ENCODE measurements at regions not wholly inside any gene's neighbourhood (a gene's known extent, or its start where the extent isn't known, plus 50 kb on each side); places are given as distances from the start of the nearest gene placed in this dataset.
"Not testable (repeated sequence)": the region's sequence is repeated elsewhere in the genome, so short reads cannot be mapped to it uniquely, and the experiment has no call there.

DNA sequence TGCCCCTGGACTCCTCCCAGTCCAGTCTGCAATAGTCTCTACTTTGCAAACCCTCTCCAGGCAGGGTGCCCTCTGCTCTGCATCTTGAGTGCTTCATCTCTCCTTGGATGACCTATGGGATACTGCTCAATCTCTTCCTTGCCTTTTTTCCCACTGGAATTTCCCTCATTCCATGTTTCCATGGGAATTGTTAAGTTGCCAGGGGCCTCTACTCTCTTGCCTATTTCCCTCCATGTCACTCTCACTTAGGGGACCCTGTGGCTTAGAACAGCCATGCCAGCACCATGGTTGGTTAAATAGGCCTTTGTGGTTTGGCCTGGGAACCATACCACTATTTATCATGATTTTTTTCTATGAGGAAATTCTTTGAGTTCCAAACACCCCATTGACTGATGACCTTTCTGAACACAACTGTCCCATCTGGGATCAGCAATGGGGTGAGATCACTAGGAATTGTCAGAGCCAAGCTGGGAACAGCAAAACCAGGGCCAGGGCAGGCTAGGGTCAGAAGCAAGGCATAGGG is 91.4 kb upstream of the RBMS1 start:
- no peak for DNase-seq

DNA sequence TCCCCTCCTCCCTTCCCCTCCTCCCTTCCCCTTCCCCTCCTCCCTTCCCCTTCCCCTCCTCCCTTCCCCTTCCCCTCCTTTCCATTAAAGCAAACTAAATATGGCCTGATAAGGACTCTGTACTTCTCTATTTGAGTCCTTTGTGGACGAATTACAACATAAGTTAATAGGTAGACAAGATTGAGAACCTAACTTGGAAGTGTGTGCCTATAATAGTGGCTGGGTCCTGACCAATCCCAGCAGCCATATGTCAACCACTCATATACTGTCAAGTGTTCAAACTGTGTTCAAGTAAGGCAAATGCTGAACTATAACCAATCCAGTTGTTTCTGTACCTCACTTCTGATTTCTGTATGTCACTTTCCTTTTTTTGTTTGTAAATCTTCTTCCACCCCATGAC is 97.1 kb upstream of the RBMS1 start:
- no peak for DNase-seq

DNA sequence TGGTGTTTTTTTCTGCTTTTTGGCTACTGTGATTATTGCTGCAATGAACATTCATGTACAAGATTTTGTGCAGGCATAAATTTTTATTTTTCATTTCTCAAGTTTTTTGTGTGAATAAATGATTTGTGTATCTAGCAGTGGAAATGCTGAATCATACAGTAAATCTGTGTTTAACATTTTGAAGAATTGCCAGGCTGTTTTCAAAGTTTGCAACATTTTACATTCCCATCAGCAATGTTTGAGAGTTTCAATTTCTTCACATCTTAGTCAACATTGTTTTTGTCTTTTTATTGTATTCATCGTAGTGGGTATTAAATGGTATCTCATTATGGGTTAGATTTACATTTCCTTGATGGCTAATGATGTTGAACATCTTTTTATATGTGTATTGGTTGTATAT is 98.8 kb upstream of the RBMS1 start:
- DNase-seq, result no peak

DNA sequence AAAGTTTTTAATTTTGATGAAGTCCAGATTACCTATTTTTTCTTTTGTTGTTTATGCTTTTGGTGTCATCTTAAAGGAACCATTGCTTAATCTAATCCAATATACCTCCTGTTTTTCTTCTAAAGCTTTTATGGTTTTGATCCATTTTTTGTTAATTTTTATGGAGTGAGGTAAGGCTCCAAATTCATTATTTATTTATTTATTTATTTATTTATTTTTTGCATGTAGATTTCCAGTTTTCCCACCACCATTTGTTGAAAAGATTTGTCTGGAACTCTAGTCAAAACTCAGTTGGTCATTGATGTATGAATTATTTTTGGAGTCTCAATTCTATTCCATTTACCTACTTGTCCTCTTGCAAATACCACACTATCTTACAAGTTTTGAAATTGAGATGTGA is 99.4 kb upstream of the RBMS1 start:
- no peak for DNase-seq

DNA sequence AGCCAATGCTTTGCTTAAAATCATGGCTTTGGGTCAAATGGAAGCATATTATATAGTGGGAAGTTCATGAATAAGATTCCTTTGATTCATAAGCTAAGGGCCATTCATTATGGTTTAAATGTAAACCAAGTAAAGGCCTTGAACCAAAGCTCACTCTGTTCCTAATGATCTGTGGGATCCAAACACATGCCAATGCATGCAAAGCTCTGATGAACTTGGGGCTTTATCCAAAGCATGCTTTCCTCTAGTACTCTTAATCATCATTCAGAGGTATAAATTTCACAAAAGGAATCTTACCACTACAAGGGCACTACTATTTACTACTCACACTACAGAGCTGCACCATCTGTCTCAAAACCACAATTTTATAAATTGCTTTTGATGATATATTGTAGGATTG is 102.8 kb upstream of the RBMS1 start:
- DNase-seq, result no peak

DNA sequence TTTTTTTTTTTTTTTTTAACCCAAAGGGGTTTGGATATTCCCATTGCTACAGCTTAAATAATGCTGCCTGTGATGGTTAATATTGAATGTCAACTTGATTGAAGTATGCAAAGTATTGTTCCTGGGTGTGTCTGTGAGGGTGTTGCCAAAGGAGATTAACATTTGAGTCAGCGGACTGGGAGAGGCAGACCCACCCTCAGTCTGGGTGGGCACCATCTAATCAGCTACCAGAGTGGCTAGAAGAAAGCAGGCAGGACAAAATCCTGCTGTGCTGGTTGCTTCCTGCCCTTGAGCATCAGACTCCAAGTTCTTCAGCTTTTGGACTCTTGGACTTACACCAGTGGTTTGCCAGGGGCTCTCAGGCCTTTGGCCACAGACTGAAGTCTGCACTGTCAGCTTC is 106.8 kb upstream of the RBMS1 start:
- not testable (repeated sequence) for DNase-seq

DNA sequence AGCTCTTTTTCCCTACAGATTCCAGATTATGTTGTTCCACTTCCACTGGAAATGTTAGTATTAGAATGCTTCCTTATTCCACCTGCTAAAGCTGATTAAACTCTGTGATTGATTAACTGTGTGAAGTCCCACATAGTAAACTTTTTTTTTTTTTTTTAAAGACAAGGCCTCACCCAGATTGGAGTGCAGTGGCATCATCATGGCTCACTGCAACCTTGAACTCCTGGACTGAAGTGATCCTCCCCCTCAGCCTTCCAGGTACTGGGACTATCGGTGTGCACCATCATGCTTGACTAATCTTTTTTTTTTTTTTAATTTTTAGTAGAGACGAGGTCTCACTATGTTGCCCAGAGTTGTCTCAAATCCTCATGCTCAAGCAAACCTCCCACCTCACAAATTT is 108.5 kb upstream of the RBMS1 start:
- no peak for DNase-seq

DNA sequence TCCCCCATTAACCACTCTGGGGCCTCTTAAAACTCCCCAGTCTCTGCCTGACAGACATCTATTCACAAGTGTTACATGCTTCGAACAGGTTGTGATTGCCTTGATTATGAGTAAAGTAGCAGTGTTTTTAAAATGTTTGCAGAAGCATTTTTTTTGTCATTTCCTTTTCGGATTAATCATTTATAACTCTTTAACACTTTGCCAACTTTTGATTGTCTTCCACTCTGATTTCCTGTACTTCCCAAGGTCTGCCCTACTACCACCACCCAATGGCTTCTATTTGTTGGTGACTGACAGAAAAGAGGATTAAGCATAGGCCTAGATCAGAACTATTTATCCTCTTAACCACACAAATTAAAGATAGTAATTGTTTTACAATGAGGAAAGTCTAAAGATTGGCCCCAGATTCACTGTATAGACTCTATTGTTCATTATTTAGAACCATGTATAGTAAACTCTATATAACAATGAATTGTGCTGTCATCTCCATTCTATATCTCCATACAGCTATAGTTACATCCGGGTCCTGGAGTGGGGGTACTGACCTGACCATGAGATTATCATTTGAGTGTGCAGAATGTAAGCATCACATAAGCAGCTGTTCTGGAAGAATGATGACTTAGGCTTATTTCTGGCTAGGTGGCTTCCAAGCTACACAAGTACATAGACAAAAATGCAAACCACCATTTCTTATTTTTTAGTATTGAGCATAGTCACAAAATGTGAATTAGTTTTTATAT is 110.3 kb upstream of the RBMS1 start:
- no peak for DNase-seq

DNA sequence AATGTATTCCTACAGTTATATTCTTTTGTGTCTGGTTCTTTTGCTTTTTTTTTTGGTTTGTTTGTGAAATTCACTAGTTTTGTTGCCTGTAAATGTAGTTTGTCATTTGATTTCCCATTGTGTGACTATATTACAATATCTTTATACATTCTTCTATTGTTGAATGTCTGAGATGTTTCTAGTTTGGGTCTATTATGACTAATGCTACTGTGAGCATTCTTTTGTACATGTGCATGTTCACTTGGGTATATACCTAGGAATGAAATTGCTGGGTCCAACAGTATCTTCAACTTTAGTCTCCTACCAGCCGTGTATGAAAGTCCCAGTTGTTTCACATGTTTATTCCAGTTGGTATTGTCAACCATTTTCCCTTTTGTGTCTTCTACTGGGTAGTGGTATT is 112.7 kb upstream of the RBMS1 start:
- no peak for DNase-seq

DNA sequence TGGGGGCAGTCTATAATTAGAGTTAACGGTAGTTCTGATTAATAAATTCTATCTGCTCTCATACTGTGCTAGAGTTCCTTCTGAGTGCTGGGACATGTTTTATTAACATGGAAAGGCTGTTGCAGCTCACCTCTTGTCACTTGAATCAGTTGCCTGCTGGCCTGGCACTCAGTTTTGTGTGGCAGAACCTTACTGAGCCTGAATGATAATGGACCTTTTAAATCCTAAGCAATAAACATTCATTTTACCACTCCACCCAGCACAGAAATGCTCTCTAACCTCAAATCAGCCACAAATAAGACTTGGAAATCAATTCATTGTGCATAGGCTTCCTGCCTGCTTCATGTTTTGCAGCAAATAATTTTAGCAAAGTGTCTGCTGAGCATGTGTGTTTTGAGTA is 115.0 kb upstream of the RBMS1 start:
- DNase-seq, result no peak

DNA sequence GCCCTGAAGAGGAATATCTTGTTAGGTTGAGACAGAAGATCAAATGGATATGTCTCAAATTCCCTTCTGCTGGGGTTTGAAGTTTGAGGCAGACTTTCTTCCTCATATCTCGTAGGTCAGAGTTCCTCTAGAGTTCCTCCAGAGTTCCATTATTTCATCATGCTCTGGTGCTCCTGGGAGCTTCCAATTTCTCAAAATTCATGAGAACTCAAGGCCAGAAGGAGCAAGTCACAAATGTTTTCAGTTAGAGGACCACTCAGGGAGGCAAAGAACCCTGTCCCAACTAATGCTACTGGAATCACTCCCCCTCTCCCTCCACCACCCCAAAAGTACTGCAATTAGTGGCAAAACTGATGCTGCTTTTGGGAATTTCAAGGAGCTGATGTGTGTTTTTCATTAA is 115.7 kb upstream of the RBMS1 start:
- no peak for DNase-seq

DNA sequence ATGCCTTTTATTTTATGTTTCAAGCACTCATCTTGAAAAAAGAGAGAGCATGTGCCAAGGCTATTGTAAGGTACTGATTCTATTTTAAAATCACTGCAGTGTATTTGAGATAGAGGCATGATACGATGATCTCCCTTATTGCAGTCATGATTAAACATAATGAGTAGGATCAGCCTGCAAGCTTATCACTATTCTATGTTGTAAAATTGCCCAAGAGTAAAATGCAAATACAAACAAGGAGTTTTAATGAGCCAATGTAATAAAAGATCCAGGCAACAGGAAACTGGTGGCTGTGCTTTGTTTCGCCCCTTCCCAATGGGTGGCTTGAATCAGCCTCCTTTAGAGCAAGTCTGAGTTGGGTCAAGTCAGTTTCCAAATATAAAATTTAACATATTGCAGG is 116.4 kb upstream of the RBMS1 start:
- DNase-seq, result no peak

DNA sequence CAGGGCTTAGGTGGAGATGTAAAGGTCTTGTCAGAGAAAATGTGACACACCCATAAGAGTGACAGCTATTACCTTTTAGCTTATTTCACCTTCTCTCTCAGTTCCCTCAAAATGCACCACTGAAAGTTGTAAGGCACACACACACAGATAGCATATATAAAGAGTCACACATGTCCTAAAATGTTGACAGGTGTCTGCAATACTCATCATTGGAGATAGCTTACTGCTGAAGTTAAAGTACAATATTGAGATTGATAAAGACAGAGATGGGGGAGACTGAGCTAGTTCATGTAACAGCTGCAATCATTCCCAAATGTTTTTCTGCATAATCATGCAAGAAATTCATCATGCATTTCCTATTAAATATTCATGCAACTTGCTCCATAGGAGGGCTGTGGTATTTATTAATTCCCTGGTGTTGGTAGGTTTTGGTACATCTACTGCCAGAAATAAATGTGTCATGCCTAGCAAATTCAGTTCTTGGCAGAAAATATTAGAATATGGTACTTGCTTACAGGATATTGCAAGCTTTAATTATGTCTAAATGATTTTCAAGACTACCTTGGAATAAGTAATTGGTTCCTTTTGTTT is 118.8 kb upstream of the RBMS1 start:
- DNase-seq, result no peak

DNA sequence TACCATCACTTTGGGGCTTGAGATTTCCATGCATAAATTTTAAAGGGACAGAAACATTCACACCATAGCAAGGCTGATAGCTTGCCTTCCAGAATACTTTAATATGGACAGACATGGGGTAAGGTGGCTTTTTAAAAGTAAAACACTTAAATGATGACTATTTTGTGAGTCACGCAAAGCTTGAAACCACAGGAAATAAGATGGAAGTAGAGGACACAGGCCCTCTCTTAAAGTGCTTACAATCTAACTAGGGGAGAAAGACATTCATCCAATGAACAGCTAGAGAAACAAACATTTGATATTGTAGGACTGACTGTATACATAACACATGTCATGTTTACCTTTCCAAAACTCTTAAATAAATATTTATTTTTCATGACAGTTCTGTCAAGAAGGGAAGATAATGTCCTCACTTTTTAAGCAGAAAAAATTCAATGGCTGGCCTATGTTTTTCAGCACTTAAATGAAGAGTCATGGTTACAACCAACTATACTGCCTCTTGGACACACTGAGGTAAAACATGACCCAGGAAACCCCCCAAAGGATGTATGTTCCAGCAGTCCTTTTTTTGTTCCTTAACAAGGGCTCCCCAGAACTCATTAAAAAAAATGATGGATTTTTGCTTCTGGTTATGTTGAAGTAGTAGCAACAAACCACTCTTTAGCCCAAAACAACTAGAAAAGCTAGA is 120.0 kb upstream of the RBMS1 start:
- DNase-seq, result no peak

DNA sequence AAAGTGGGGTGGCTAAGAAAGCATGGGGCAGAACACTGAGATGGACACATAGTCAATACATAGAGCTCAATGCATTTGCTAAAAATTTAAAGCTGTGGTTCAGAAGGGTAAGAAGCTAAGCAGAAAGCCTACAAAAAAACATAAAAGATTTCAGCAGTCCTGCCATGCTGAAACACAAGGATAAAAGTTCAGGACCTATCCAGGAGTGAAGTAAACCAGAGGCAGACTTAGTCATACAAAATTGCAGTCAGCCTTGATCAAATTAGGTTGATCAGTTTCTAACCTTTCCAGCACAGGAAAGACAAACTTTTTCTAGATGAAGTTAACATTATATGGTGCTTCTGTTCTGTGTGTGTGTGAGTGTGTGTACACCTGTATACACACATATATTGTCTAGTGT is 120.8 kb upstream of the RBMS1 start:
- no peak for DNase-seq

DNA sequence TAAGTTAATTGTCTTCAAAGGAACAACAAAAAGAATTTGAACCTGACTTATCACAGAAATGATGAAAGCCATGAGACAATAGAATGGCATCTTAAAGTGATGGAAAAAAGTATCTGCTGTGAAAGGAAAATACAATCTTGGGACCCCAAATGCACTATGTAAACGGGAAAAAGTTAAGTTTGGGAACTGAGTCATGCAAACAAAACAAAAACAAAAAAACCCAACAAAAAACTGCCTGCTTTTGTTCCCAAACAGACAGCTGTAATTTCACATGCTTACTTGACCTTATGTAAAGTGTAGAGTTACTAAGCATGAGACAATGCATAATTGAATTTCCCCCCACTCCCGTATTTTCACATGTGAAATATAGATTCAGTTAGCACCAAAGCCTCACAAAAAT is 122.1 kb upstream of the RBMS1 start:
- no peak for DNase-seq

DNA sequence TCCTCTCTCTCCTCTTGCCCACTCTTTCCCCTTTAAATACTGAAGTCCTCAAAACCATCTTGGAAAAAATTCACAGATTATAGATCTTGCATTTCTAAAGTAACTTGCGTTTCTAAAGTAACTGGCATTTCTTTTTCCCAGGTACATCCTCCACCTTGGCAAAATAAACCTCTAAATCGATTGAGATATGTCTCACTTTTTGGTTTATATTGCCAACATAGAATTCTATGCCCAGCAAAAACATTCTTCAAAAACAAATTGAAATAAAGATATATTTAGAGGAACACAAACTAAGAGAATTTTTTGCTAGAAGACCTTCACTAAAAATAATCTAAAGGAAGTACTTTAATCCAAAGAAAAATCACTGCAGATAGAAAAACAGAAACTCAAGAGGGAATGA is 122.5 kb upstream of the RBMS1 start:
- DNase-seq, result no peak

DNA sequence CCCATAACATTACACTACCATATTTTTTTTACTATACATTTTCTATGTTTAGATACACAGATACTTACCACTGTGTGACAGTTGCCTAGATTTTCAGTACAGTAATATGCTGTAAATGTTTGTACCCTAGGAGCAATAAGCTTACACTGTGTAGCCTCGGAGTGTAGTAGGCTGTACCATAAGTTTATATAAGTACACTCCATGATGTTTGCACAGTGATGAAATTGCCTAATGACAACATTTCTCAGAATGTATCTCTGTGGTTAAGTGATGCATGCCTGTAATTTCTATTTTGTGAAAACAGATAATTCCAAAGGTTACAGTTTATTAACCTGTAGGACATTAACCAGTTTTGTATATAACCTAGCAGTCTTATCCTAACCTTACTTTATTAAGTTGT is 128.1 kb upstream of the RBMS1 start:
- DNase-seq, result no peak

DNA sequence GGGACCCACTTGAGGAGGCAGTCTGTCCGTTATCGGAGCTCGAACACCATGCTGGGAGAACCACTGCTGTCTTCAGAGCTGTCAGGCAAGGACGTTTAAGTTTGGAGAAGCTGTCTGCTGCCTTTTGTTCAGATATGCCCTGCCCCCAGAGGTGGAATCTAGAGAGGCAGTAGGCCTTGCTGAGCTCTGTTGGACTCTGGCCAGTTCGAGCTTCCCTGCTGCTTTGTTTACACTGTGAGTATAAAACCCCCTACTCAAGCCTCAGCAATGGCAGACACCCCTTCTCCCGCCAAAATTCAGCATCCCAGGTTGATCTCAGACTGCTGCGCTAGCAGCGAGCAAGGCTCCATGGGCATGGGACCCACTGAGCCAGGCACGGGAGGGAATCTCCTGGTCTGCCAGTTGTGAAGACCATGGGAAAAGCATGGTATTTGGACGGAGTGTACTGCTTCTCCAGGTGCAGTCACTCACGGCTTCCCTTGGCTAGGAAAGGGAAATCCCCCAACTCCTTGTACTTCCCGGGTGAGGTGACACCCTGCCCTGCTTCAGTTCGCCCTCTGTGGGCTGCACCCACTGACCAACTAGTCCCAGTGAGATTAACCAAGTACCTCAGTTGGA is 134.5 kb upstream of the RBMS1 start:
- not testable (repeated sequence) for DNase-seq

DNA sequence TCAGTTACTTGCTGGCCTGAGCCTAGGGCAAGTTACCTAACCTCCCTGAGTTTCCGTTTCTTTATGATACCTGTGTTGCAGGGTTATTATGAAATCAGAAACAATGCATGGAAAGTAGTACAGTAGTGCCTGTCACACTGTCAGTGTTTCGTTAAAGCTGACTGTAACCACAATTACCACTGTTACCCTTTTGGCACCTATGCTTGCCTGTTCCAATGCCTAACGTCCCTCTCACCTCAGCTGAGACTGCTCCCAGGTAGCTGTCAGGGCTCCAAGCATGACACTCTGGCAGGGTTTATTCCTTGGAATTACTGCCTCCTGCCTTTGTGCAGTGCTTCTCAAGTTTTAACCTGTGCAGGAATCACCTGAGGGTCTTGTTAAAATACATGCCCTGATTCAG is 135.2 kb upstream of the RBMS1 start:
- no peak for DNase-seq

DNA sequence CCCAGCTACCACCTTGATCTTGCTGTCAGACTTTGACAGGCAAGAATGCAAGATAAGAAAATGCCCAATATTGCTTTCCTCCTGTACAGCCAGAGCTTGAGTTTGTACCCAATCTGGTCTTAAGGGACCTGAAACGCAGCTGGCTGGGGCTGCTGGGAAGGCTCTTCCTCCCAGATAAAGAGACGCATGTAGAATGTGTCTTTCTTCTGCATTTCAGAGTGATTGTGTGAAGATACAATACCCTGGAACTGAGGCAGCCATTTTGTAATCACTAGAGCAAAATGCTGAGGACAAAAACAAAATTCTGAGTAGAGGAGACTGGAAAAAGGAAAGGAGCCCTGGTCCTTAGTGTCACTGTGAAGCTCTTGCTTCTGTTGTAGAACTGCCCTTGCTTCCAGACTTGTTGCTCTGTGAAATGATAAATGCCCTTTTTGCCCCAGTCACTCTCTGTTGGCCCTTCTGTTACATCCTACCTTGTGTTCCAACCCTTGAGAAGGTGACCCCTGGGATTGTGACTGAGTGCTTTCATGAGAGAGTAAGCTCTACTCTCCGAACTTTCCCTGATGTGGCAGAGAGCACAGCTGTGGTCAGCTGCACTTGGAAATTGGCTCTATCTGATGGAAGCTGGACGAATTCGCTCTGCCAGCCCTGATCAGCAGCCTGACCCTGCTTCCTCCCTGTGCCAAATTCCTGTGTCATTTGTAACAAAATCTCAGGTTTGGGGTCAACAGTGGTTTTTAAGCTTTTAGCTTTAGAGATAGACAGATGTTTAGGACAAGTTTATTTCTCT is 137.4 kb upstream of the RBMS1 start:
- no peak for DNase-seq

DNA sequence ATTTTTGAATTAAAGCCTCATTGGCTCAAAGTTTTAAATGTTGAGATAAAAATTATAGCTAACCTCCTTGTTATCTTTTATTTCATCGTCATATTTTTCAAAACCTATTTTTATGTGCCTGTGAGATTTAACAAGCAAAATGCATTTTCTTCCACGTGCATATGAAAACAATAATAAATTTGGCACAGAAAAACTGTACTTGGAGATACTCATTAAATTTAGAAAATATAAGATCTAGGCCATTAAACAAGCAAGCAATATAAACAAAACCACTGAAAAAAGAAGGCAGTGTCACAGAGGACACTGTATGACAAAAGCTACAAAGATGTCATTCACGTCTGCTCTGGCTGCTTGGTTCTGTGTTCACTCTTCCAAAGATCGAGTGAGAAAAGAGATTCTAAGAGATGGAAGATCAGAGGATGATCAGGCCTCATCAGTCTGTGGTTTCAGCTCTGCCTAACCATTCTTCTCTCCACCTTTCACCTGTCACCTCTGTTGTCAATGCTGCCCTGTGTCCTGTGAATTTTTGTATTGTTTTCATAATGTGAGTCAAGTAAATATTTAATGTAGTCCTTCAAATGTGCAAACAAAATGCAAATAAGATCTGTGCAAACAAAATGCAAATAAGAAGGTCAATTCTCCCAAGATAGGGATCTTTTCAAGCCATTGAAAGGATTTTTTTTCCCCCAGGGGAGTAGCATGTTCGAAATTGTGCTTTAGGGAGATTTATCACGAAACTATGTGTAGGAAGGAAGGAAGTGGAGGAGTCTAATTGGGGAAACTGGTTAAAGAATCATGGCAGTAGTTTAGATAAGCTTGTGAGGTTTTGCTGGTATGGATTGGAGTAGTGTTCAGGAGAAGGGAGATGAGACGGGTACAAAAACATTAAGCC is 138.7 kb upstream of the RBMS1 start:
- no peak for DNase-seq

All from activated CD8-positive, alpha-beta memory T cell treated with anti-CD3 and anti-CD28 coated beads, Interleukin-2, amount 50 U/mL, for 4 hours (primary cell).